Transverse colon (tissue), 4 donors: ENCODE measurements at regions not wholly inside any gene's neighbourhood (a gene's known extent, or its start where the extent isn't known, plus 50 kb on each side); places are given as distances from the start of the nearest gene placed in this dataset.
"Not testable (repeated sequence)": the region's sequence is repeated elsewhere in the genome, so short reads cannot be mapped to it uniquely, and the experiment has no call there.

Experiments
- EP300 ChIP-seq: sonication (generic); formaldehyde crosslinking; IDR thresholded peaks from one replicate; pipeline ENCODE4 v1.6.1; 2017; ENCODE audit warnings: antibody characterized with exemption, low read depth
- POLR2A ChIP-seq: fragments of 450-650 bp; IDR thresholded peaks from one replicate; pipeline ENCODE4 v1.6.1; 2016; ENCODE audit warnings: antibody characterized with exemption, mild to moderate bottlenecking, moderate library complexity
- POLR2AphosphoS5 ChIP-seq, 3 donors: sonication (generic); formaldehyde crosslinking; IDR thresholded peaks; one replicate each; pipeline ENCODE4 v1.6.1; 2016; ENCODE audit warnings: antibody characterized with exemption in 3 of 3
- TF ChIP-seq, protein P1 (sequence below), 5 experiments: fragments of 200-600 bp in 3 of 5; fragments of 450-650 bp in 2 of 5; sonication (generic) in 3 of 5; IDR thresholded peaks; 1 replicate in 2 of 5; 2 replicates in 3 of 5; pipeline ENCODE4 v1.5.1; 2016 to 2017; ENCODE audit warnings: antibody characterized with exemption in 5 of 5, inconsistent platforms in 3 of 5, mild to moderate bottlenecking in 2 of 5, moderate library complexity in 1 of 5

- not testable (repeated sequence) for TF ChIP-seq POLR2AphosphoS5 (IDR thresholded peaks at IDR 0.05); EP300; POLR2A
- TF ChIP-seq, protein P1, sequence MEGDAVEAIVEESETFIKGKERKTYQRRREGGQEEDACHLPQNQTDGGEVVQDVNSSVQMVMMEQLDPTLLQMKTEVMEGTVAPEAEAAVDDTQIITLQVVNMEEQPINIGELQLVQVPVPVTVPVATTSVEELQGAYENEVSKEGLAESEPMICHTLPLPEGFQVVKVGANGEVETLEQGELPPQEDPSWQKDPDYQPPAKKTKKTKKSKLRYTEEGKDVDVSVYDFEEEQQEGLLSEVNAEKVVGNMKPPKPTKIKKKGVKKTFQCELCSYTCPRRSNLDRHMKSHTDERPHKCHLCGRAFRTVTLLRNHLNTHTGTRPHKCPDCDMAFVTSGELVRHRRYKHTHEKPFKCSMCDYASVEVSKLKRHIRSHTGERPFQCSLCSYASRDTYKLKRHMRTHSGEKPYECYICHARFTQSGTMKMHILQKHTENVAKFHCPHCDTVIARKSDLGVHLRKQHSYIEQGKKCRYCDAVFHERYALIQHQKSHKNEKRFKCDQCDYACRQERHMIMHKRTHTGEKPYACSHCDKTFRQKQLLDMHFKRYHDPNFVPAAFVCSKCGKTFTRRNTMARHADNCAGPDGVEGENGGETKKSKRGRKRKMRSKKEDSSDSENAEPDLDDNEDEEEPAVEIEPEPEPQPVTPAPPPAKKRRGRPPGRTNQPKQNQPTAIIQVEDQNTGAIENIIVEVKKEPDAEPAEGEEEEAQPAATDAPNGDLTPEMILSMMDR (IDR thresholded peaks at IDR 0.05) = not testable (repeated sequence)
Observed at GRCh38 chr1:120620693-120620969, 103.1 kb upstream of the NBPF26 start.
